HG03565 (cell line): ENCODE measurements at regions not wholly inside any gene's neighbourhood (a gene's known extent, or its start where the extent isn't known, plus 50 kb on each side); places are given as distances from the start of the nearest gene placed in this dataset.

Source experiments
- ATAC-seq: cut with Tn5 transposase; IDR thresholded peaks from one replicate; pipeline ENCODE4 v1.9.1; 2021; ENCODE audit warnings: mild to moderate bottlenecking, moderate library complexity; ENCODE audit not compliant: unreplicated experiment

DNA sequence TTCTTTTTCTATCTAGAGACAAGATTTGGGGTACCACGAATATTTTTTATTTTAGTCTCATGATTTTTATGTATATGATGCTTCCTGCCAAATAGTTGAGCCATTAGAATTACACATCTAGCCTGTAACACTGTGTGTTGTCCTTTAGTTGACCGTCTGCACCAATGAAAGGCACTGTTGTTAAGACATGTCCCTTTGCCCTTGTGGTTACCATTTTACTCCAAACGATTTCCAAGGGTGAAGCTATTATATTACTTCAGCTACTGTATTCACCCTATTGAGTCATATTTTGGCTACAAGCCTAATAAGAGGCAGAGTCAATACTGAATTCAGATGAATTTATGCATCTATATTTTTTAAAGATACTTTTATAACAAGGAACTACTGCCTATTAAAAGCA, 207.6 kb downstream of the CETN3 start:
- ATAC-seq = no peak

DNA sequence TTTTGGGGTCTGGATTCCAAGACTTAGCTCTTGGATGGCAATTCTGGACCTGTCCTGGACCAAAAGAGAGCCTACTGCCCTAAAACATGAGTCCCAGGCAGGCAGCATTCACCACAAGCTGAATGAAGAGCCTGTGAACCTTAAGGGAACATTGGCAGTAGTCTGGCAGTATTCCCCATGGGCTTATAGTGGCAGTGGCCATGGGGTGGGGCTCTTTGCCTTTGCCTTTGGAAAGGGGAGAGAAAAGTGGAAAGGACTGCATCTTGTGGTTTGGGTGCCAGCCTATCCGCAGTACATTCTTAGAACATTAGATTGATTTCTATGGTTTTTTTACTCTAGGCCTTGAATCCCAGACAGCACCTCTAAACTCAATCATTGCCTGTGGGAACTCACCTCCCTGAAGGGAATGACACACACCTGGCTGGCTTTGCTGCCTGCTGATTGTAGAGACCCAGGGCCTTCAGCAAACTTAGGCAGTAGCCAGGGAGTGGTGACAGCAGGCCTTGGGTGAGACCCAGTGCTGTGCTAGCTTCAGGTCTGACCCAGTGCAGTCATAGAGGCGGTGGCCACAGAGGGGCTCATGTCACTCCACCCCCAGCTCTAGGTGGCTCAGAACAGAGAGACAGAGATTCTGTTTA, 216.3 kb downstream of the CETN3 start:
- ATAC-seq = no peak

DNA sequence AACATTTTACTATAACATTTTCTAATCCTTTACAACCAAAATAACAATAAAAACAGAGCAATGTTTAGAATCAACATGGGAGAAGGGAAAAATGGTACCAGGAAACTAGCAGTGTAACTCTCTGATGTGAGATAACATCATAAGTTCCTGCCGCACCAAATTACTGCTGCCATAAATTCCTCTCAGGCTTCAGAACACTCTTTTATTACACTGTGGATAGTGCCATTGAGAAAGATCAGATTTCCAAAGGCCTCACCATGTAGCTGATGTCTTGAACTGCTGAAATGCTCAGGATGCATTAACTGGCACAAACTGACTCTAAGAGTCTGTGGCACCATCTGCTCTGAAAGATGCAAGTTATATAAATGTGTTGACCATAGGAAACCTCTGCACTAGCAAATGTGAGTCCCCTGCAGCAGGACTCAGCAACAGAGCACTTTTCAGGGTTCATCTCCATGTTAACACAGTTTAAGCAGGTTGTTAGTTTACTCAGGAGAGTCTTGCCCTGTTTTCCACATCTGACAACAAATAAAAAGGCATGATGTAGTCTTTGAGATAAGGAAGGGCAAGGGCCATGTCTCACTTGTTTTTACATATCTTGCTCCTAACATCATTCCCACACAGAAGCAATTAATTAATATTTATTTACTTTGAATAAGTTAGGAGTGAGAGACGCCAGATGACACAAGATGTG, 218.1 kb downstream of the CETN3 start:
- no peak for ATAC-seq

GRCh38 chr5:90185897-90186468, 223.6 kb downstream of the CETN3 start:
- no peak for ATAC-seq

GRCh38 chr5:90184764-90185163, 224.8 kb downstream of the CETN3 start:
- ATAC-seq = no peak

GRCh38 chr5:90182726-90183125, 226.8 kb downstream of the CETN3 start:
- no peak for ATAC-seq

GRCh38 chr5:90174236-90174635, 235.3 kb downstream of the CETN3 start:
- no peak for ATAC-seq

GRCh38 chr5:90173299-90174030, 236.1 kb downstream of the CETN3 start:
- ATAC-seq = no peak

- no peak for ATAC-seq
Observed at GRCh38 chr5:90171466-90171865, 238.1 kb downstream of the CETN3 start.

DNA sequence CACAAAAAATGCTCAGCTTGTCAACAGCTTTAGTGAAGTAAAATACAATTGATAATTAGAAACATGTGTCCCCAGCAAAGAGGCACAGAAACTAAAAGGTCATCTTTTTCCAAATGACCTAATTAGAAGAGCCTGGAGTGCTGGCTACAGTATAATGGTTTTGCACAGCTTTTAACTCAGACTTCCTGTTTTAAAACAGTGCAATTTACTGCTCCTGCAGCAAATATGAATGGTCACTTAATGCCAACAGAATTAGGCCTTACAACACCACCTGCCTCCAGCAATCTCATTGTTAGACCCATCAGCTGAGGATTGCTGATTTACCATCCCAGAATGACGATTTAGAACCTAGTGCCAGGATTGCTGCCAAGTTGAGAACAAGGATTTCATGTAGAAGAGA, 239.3 kb downstream of the CETN3 start:
- no peak for ATAC-seq

- ATAC-seq = no peak
Observed at GRCh38 chr5:90169078-90169477, 240.5 kb downstream of the CETN3 start.

- ATAC-seq = no peak
Observed at GRCh38 chr5:90168399-90168798, 241.2 kb downstream of the CETN3 start.

DNA sequence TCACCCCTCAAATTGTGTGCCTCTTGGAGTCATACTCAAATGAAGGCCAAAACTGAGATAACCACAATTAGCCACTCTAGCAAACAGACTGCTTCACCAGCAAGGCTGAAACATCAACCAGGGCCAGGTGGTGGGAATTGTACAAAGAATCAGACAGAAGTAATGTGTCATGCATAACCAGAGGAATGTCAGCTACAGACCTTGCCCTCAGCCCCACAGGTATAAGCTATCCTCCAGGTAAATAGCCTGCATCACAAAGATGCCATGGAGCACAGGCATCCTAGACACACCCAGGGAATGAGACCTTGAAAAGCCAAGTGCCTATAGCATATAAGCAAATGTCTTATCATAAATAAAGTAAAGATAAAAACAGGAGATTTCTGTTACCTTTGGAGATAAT, 242.7 kb downstream of the CETN3 start:
- no peak for ATAC-seq

GRCh38 chr5:90162324-90162723, 247.2 kb downstream of the CETN3 start:
- no peak for ATAC-seq

GRCh38 chr5:90161414-90161813, 248.1 kb downstream of the CETN3 start:
- no peak for ATAC-seq

- no peak for ATAC-seq
Observed at GRCh38 chr5:90158131-90158530, 251.4 kb downstream of the CETN3 start.

DNA sequence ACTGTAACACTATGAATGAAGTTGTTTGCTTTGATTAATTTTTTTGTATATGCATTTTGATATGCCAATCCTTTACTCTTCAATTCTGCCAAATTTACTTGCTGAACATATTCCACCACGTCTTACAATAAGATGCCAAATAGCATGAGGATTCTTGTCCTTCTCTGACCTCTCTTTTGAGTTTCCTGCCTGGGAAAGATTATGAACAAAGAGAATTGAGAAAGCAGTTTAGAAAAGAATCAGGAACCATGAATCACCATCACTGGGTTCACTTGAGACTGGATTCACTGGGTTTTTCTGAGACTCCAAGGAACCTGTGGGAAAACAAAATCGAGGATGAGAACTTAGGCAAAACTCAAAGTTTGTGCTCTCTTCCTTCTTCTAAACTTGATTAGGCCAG, 256.5 kb downstream of the CETN3 start:
- ATAC-seq = no peak

DNA sequence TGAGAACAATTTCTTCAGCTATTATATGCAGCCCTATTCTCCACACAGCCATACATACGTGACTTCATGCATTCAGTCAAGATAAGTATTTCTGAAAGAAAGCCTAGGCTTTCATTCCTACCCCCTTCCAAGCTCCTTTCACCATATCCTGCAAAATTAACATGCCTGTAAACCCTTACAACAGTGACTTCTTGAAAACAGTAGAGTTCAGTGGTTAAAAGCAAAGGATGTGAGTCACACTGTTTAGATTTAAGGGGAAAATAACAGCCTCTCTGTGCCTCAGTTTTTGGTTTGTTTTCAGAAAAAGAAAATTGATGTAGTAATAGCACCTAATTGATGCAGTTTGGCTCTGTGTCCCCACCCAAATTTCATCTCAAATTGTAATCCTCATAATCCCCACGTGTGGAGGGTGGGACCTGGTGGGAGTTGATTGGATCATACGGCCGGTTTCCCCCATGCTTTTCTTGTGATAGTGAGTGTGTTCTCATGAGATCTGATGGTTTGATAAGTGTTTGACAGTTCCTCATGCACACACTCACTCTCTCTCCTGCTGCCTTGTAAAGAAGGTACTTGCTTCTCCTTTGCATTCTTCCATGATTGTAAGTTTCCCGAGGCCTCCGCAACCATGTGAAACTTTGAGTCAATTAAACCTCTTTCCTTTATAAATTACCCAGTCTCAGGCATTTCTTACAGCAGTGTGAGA, 264.8 kb downstream of the CETN3 start:
- ATAC-seq = no peak

DNA sequence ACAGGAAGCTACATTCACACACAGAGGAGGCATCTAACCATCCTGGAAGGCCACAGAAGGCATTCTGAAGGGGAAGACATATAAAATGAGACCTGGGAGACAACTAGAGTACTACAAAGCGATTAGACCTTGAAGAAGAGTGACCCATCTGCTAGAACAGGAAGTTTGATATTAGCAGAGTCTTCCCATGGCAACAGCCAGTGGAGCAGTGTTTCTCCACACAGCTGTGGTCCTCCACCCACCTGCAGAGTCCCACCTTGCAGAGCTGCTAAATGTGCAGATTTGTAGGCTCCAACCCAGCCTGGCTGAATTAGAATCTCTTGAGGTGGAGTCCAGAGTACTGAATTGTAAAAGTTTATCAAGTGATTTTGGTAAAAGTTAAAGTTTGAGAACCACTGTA, 267.0 kb downstream of the CETN3 start:
- ATAC-seq = no peak

DNA sequence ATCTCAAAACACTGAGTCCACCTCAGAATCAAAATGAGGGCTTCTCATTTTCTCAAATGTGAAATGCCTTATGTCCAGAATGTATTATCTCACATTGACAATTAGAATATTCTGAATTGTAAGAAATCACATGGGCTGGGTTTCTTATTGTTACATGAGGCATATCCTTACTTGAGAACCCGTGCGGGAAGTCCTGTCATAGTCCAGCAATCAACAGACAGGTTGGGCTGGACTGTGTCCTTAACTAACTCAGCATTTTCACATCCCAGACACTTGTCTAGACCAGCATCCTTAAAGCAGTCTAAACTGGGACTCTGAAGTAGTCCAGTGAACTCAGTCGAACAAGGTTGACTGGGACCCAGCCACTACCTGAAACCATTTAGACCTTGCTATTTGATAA, 267.6 kb downstream of the CETN3 start:
- no peak for ATAC-seq

- ATAC-seq = no peak
Observed at GRCh38 chr5:90136952-90137528, 272.5 kb downstream of the CETN3 start.
